Activated T-helper 1 cell treated with anti-CD3 and anti-CD28 coated beads, Interleukin-12 subunit alpha, Interleukin-12 subunit beta, Interleukin-2, Interleukin-4 antibody, amounts not matched to agents 30 ng/mL and 10 ng/mL and 1 ng/mL, durations not matched to agents 14 hours and 24 hours and 36 hours (primary cell): ENCODE measurements at regions not wholly inside any gene's neighbourhood (a gene's known extent, or its start where the extent isn't known, plus 50 kb on each side); places are given as distances from the start of the nearest gene placed in this dataset.

ENCODE experiments used
- DNase-seq: peaks from one replicate; pipeline ENCODE4 v3.0.0; 2021; ENCODE audit warnings: low spot score
- H3K27ac Mint-ChIP-seq: one replicate; pipeline ENCODE4 v1.8.0; 2021; ENCODE audit warnings: mild to moderate bottlenecking, mixed read lengths
- H3K27me3 Mint-ChIP-seq: one replicate; pipeline ENCODE4 v1.8.0; 2022; ENCODE audit warnings: mild to moderate bottlenecking, moderate library complexity, mixed read lengths; ENCODE audit not compliant: insufficient read depth
- H3K36me3 Mint-ChIP-seq: one replicate; pipeline ENCODE4 v1.8.0; 2021; ENCODE audit warnings: low read depth, mixed read lengths
- H3K4me1 Mint-ChIP-seq: one replicate; pipeline ENCODE4 v1.8.0; 2021; ENCODE audit warnings: low read depth, mixed read lengths
- H3K4me3 Mint-ChIP-seq: one replicate; pipeline ENCODE4 v1.8.0; 2021; ENCODE audit warnings: mild to moderate bottlenecking, moderate library complexity, mixed read lengths
- H3K9me3 Mint-ChIP-seq: one replicate; pipeline ENCODE4 v1.8.0; 2021; ENCODE audit warnings: mixed read lengths
- intact Hi-C: fragments of 100-400 bp; cut with micrococcal nuclease; formaldehyde crosslinking; loops from one replicate; pipeline ENCODE4 v1.15.1; 2024

DNA sequence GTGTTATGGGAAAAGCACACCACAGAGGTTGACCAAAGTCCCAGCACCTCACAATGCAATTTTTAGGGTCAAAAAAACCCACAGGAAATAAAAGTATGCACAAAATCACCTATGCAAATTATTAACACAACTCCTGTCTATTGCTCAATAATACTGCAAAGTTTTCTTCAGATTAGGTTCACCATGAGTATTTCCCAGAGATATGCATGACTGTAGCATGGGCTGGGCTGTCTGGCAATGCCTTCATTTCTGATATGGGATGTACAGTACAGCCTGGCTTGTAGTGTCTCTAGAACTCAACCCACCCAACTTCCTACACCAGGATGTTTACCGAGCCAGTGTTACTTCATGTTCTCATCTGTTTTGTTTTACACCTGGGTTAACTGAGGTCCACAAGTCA, 698.7 kb upstream of the ARGLU1 start:
- Mint-ChIP-seq H3K36me3 (no peaks in the 10 kb centered on the region), H3K4me1 (no peaks in the 10 kb centered on the region), H3K27ac (no peak overlapping the region), H3K9me3 (peaks cover 5% of the 10 kb centered on the region), H3K27me3 (no peaks in the 10 kb centered on the region), H3K4me3 (no peak overlapping the region)
- no peak for DNase-seq
- intact Hi-C loops, result no loop called here

- Mint-ChIP-seq H3K9me3 (no peaks in the 10 kb centered on the region), H3K36me3 (no peaks in the 10 kb centered on the region), H3K4me1 (no peaks in the 10 kb centered on the region), H3K27me3 (no peaks in the 10 kb centered on the region), H3K27ac (no peak overlapping the region), H3K4me3 (no peak overlapping the region)
- intact Hi-C loops, result no loop called here
- DNase-seq, result no peak
Measured at GRCh38 chr13:107258599-107259187, 690.8 kb upstream of the ARGLU1 start.

GRCh38 chr13:107254392-107254791, 686.5 kb upstream of the ARGLU1 start:
- H3K27ac Mint-ChIP-seq, result no peak overlapping the region
- no peak for DNase-seq
- no peak overlapping the region for H3K4me3 Mint-ChIP-seq
- H3K9me3 Mint-ChIP-seq, result no peaks in the 10 kb centered on the region
- intact Hi-C loops, result no loop called here
- no peaks in the 10 kb centered on the region for H3K36me3 Mint-ChIP-seq
- H3K4me1 Mint-ChIP-seq, result no peaks in the 10 kb centered on the region
- H3K27me3 Mint-ChIP-seq, result no peaks in the 10 kb centered on the region

GRCh38 chr13:107252428-107252827, 684.5 kb upstream of the ARGLU1 start:
- Mint-ChIP-seq H3K9me3 (no peaks in the 10 kb centered on the region), H3K4me3 (no peak overlapping the region), H3K27ac (no peak overlapping the region), H3K27me3 (no peaks in the 10 kb centered on the region), H3K36me3 (no peaks in the 10 kb centered on the region), H3K4me1 (no peaks in the 10 kb centered on the region)
- DNase-seq, result no peak
- intact Hi-C loops, result no loop called here

- Mint-ChIP-seq H3K4me3 (no peak overlapping the region), H3K36me3 (no peaks in the 10 kb centered on the region), H3K27ac (no peak overlapping the region), H3K4me1 (no peaks in the 10 kb centered on the region), H3K27me3 (no peaks in the 10 kb centered on the region), H3K9me3 (no peaks in the 10 kb centered on the region)
- intact Hi-C loops, result no loop called here
- no peak for DNase-seq
Measured at GRCh38 chr13:107252021-107252420, 684.1 kb upstream of the ARGLU1 start.

- no peak overlapping the region for H3K27ac Mint-ChIP-seq
- H3K27me3 Mint-ChIP-seq, result no peaks in the 10 kb centered on the region
- H3K36me3 Mint-ChIP-seq, result no peaks in the 10 kb centered on the region
- no peak overlapping the region for H3K4me3 Mint-ChIP-seq
- no peaks in the 10 kb centered on the region for H3K9me3 Mint-ChIP-seq
- intact Hi-C loops, result no loop called here
- DNase-seq, result no peak
- H3K4me1 Mint-ChIP-seq, result no peaks in the 10 kb centered on the region
Measured at GRCh38 chr13:107251341-107251740, 683.4 kb upstream of the ARGLU1 start.

GRCh38 chr13:107250628-107251027, 682.7 kb upstream of the ARGLU1 start:
- Mint-ChIP-seq H3K4me1 (no peaks in the 10 kb centered on the region), H3K27me3 (no peaks in the 10 kb centered on the region), H3K27ac (no peak overlapping the region), H3K36me3 (no peaks in the 10 kb centered on the region), H3K4me3 (no peak overlapping the region), H3K9me3 (no peaks in the 10 kb centered on the region)
- intact Hi-C loops, result no loop called here
- no peak for DNase-seq

DNA sequence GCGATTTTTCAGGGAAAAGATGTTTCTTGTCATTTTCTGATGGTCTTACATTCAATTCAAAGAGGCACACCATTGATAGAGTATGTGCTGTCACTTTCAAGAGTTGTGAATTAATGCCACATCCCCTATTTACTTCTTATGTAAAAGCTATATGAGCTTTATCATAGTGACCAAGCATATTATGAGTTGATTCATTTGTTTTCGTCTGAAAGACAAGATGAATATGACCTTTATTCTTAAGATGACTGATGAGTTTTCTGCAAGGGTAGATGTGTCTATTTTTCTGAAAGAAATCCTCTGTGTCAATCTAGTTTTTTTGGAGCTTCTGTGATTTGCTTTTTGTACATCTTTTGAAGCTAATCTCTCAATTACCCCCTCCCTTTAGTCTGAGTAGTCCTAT, 676.3 kb upstream of the ARGLU1 start:
- Mint-ChIP-seq H3K36me3 (no peaks in the 10 kb centered on the region), H3K9me3 (no peaks in the 10 kb centered on the region), H3K27ac (no peak overlapping the region), H3K4me1 (no peaks in the 10 kb centered on the region), H3K4me3 (no peak overlapping the region), H3K27me3 (no peaks in the 10 kb centered on the region)
- DNase-seq, result no peak
- intact Hi-C loops, result no loop called here

- H3K9me3 Mint-ChIP-seq, result no peaks in the 10 kb centered on the region
Measured at GRCh38 chr13:107242138-107242537, 674.2 kb upstream of the ARGLU1 start.

DNA sequence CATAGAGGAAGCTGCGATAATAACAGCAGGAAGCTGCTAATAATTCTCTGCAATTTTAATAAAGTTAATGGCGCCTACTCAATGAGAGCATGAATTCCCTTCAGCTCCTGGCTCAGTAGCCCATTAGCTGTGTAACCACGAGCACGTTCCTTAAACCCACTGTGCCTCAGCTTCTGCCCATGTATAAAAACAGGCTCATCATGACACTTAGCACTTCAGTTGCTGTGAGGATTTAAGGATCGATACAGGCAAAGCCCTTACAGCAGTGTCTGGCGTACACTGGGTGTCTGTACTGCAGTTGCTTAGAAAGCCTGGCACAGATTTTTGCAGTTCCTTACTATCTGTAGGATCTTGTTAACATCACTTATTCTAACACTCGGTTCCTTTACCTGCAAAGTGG, 673.4 kb upstream of the ARGLU1 start:
- Mint-ChIP-seq H3K9me3 (no peaks in the 10 kb centered on the region), H3K27ac (no peak overlapping the region)

More at GRCh38 chr13:107242138-107242537, 674.2 kb upstream of the ARGLU1 start:
- Mint-ChIP-seq H3K27me3 (no peaks in the 10 kb centered on the region), H3K4me3 (no peak overlapping the region), H3K36me3 (no peaks in the 10 kb centered on the region), H3K27ac (no peak overlapping the region), H3K4me1 (no peaks in the 10 kb centered on the region)
- DNase-seq, result no peak
- intact Hi-C loops, result no loop called here

GRCh38 chr13:107239213-107239612, 671.3 kb upstream of the ARGLU1 start:
- intact Hi-C loops, result no loop called here
- Mint-ChIP-seq H3K27ac (no peak overlapping the region), H3K36me3 (no peaks in the 10 kb centered on the region), H3K9me3 (no peaks in the 10 kb centered on the region), H3K4me1 (no peaks in the 10 kb centered on the region), H3K4me3 (no peak overlapping the region), H3K27me3 (no peaks in the 10 kb centered on the region)
- no peak for DNase-seq

More for the DNA sequence above, 673.4 kb upstream of the ARGLU1 start:
- Mint-ChIP-seq H3K27me3 (no peaks in the 10 kb centered on the region), H3K4me1 (no peaks in the 10 kb centered on the region), H3K36me3 (no peaks in the 10 kb centered on the region), H3K4me3 (no peak overlapping the region)
- DNase-seq, result no peak
- intact Hi-C loops, result no loop called here

- Mint-ChIP-seq H3K9me3 (no peaks in the 10 kb centered on the region), H3K4me3 (no peak overlapping the region), H3K4me1 (no peaks in the 10 kb centered on the region), H3K36me3 (no peaks in the 10 kb centered on the region), H3K27ac (no peak overlapping the region), H3K27me3 (no peaks in the 10 kb centered on the region)
- intact Hi-C loops, result no loop called here
- no peak for DNase-seq
Measured at GRCh38 chr13:107238262-107238981, 670.5 kb upstream of the ARGLU1 start.

DNA sequence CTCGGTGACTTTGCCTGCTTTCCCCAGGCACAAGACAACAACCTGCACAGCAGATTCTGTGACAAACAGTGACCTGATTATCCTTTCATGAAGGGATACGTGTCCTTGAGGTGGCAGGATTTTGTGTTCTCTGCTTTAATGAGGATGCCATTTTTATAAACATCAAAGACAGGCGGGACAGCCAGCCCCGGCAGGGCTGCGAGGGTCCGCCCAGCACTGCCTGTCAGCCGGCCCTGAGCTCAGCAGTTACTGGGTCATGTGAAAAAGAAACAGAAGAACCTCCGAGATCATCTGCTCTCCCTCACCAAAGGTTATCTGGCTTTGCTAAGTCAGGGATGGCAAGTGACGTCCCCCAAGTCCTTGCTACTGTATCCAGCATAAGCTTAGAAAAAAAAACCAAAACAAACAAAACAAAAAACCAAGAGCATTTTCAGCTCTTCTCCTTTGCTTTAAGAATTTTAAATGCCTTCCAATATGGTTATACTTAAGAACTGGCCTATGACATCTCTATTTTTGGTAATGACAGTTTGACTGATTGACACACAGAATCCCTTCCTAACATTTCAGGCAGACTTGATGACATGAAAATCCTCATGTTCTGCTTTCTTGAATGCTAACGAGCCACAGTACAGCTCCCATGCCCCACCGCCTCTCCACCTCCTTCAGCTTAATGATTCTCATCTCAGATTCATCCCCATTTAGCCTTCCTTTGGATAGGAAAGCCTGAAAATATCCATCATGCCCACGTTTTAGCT, 666.6 kb upstream of the ARGLU1 start:
- Mint-ChIP-seq H3K27ac (no peak overlapping the region), H3K9me3 (no peaks in the 10 kb centered on the region), H3K36me3 (no peaks in the 10 kb centered on the region), H3K4me3 (no peak overlapping the region), H3K4me1 (no peaks in the 10 kb centered on the region), H3K27me3 (no peaks in the 10 kb centered on the region)
- intact Hi-C loops, result no loop called here
- no peak for DNase-seq
